ENCODE measurements at regions not wholly inside any gene's neighbourhood (a gene's known extent, or its start where the extent isn't known, plus 50 kb on each side); places are given as distances from the start of the nearest gene placed in this dataset.

- ATAC-seq, result no peak
- H3K4me3 ChIP-seq, result no peak overlapping the region
- FAIRE-seq, result no peak
- no peak overlapping the region for H2AFZ ChIP-seq (ENCODE audit: low read depth, low read length)
- under 1% methylated on average over 13 of the region's 13 CpGs for WGBS (ENCODE audit: insufficient coverage, low coverage, missing lambda C conversion rate)
- no peaks in the 10 kb centered on the region for H3K4me1 ChIP-seq (replicated peaks in 1 of 2; ENCODE audit: control insufficient read depth in 2 of 2, insufficient read depth in 2 of 2, low read length in 2 of 2)
- intact Hi-C loops (cut with micrococcal nuclease) (no loop called here), in situ Hi-C loops (cut with MboI) (no loop called here)
- BruUV-seq (replicated peaks), result no TSS peak
- no peaks in the 10 kb centered on the region for H3K9me3 ChIP-seq (replicated peaks; ENCODE audit: control insufficient read depth, insufficient read depth, low read depth, low read length)
- H3K79me2 ChIP-seq (ENCODE audit: control insufficient read depth, insufficient read depth, low read length), result no peaks in the 10 kb centered on the region
- POLR2A ChIA-PET, result no interaction called here
- CTCF ChIA-PET (ENCODE audit: low intra/inter-chr PET ratio), result no interaction called here
- H3K9ac ChIP-seq (ENCODE audit: insufficient read depth in 1 of 2, low read depth in 2 of 2, low read length in 2 of 2), result no peak overlapping the region
- H3K27me3 ChIP-seq (ENCODE audit: control insufficient read depth in 2 of 2, insufficient read depth in 2 of 2, low read length in 2 of 2), result no peaks in the 10 kb centered on the region
- DNase-seq (ENCODE audit: extremely low read depth in 1 of 4, low spot score in 3 of 4), result no peak
- no peaks in the 10 kb centered on the region for H3K36me3 ChIP-seq (ENCODE audit: control insufficient read depth, insufficient read depth, low read length)
- no peak overlapping the region for H3K27ac ChIP-seq (ENCODE audit: extremely low read depth, low read depth, low read length)
- H3K4me2 ChIP-seq (ENCODE audit: insufficient read depth, low read length), result no peak overlapping the region
- H4K20me1 ChIP-seq (replicated peaks; ENCODE audit: control insufficient read depth, insufficient read depth, low read length), result no peaks in the 10 kb centered on the region
- no peaks in the 10 kb centered on the region for H3K9me1 ChIP-seq (ENCODE audit: control insufficient read depth, insufficient read depth, low read length)
- TF ChIP-seq POLR2AphosphoS5 (IDR thresholded peaks at IDR 0.05; ENCODE audit: control insufficient read depth, insufficient read depth, low read depth, low read length) (no peak), ASH1L (IDR thresholded peaks at IDR 0.05; ENCODE audit: borderline replicate concordance, low read depth, partially characterized antibody) (no peak), RUNX1 (IDR thresholded peaks at IDR 0.05; ENCODE audit: low read depth) (no peak), ARHGAP35 (IDR thresholded peaks at IDR 0.05; ENCODE audit: partially characterized antibody) (no peak), ZNF311 (CRISPR knock-in tag; IDR thresholded peaks at IDR 0.05) (no peak), NELFE (IDR thresholded peaks at IDR 0.05; ENCODE audit: insufficient read depth, insufficient read length) (no peak), POLR2AphosphoS2 (IDR thresholded peaks at IDR 0.05; ENCODE audit: low read length) (no peak), SMARCA5 (IDR thresholded peaks at IDR 0.05) (no peak), LCOR (CRISPR knock-in tag; IDR thresholded peaks at IDR 0.05) (no peak), KHSRP (IDR thresholded peaks at IDR 0.05) (no peak), NEUROD1 (IDR thresholded peaks at IDR 0.05; ENCODE audit: borderline replicate concordance, low read depth, low read length, partially characterized antibody) (no peak), YBX1 (IDR thresholded peaks at IDR 0.05) (no peak), HDAC8 (tag; IDR thresholded peaks at IDR 0.05) (no peak), THRB (CRISPR knock-in tag; conservative IDR thresholded peaks at IDR 0.05) (no peak), NFYB (IDR thresholded peaks at IDR 0.05; ENCODE audit: extremely low read depth, insufficient read length) (no peak)
- TF ChIP-seq, protein P1, sequence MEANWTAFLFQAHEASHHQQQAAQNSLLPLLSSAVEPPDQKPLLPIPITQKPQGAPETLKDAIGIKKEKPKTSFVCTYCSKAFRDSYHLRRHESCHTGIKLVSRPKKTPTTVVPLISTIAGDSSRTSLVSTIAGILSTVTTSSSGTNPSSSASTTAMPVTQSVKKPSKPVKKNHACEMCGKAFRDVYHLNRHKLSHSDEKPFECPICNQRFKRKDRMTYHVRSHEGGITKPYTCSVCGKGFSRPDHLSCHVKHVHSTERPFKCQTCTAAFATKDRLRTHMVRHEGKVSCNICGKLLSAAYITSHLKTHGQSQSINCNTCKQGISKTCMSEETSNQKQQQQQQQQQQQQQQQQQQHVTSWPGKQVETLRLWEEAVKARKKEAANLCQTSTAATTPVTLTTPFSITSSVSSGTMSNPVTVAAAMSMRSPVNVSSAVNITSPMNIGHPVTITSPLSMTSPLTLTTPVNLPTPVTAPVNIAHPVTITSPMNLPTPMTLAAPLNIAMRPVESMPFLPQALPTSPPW (CRISPR knock-in tag; IDR thresholded peaks at IDR 0.05), result no peak
- TF ChIP-seq, protein P2, sequence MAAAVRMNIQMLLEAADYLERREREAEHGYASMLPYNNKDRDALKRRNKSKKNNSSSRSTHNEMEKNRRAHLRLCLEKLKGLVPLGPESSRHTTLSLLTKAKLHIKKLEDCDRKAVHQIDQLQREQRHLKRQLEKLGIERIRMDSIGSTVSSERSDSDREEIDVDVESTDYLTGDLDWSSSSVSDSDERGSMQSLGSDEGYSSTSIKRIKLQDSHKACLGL (CRISPR knock-in tag; IDR thresholded peaks at IDR 0.05; ENCODE audit: borderline replicate concordance, poor library complexity, severe bottlenecking), result no peak
- TF ChIP-seq, protein P3, sequence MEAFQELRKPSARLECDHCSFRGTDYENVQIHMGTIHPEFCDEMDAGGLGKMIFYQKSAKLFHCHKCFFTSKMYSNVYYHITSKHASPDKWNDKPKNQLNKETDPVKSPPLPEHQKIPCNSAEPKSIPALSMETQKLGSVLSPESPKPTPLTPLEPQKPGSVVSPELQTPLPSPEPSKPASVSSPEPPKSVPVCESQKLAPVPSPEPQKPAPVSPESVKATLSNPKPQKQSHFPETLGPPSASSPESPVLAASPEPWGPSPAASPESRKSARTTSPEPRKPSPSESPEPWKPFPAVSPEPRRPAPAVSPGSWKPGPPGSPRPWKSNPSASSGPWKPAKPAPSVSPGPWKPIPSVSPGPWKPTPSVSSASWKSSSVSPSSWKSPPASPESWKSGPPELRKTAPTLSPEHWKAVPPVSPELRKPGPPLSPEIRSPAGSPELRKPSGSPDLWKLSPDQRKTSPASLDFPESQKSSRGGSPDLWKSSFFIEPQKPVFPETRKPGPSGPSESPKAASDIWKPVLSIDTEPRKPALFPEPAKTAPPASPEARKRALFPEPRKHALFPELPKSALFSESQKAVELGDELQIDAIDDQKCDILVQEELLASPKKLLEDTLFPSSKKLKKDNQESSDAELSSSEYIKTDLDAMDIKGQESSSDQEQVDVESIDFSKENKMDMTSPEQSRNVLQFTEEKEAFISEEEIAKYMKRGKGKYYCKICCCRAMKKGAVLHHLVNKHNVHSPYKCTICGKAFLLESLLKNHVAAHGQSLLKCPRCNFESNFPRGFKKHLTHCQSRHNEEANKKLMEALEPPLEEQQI (IDR thresholded peaks at IDR 0.05), result no peak
- TF ChIP-seq, protein P4, sequence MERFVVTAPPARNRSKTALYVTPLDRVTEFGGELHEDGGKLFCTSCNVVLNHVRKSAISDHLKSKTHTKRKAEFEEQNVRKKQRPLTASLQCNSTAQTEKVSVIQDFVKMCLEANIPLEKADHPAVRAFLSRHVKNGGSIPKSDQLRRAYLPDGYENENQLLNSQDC (CRISPR knock-in tag; IDR thresholded peaks at IDR 0.05), result no peak
These were observed 456.4 kb upstream of the HTR2C start for GRCh38 chrX:114127411-114128025.

All from K562 (cell line).